Endodermal cell (in vitro differentiated cells): ENCODE measurements at regions not wholly inside any gene's neighbourhood (a gene's known extent, or its start where the extent isn't known, plus 50 kb on each side); places are given as distances from the start of the nearest gene placed in this dataset.

ENCODE experiments used
- DNase-seq: peaks from one replicate; pipeline ENCODE4 v3.0.0-alpha.2; 2017
- H3K27ac ChIP-seq: 2 replicates; pipeline ENCODE4 v1.5.1; 2013; ENCODE audit warnings: mild to moderate bottlenecking, low read depth, low read length, moderate library complexity
- H3K27me3 ChIP-seq: 2 replicates; pipeline ENCODE4 v1.6.1; 2013; ENCODE audit warnings: mild to moderate bottlenecking, low read length, moderate library complexity; ENCODE audit not compliant: insufficient read depth, control insufficient read depth, poor library complexity, severe bottlenecking
- H3K36me3 ChIP-seq: 2 replicates; pipeline ENCODE4 v1.7.0; 2013; ENCODE audit warnings: mild to moderate bottlenecking, low read length, moderate library complexity; ENCODE audit not compliant: control insufficient read depth, insufficient read depth
- H3K4me1 ChIP-seq: one replicate; pipeline ENCODE4 v1.7.0; 2013; ENCODE audit warnings: low read length; ENCODE audit not compliant: control insufficient read depth, insufficient read depth
- H3K4me3 ChIP-seq: 2 replicates; pipeline ENCODE4 v1.5.1; 2013; ENCODE audit warnings: mild to moderate bottlenecking, low read length, moderate library complexity
- H3K9ac ChIP-seq: 2 replicates; pipeline ENCODE4 v1.6.1; 2013; ENCODE audit warnings: mild to moderate bottlenecking, low read length, moderate library complexity; ENCODE audit not compliant: poor library complexity, severe bottlenecking; ENCODE audit errors: extremely low read depth
- H3K9me3 ChIP-seq: 2 replicates; pipeline ENCODE4 v1.6.1; 2013; ENCODE audit warnings: mild to moderate bottlenecking, low read length, moderate library complexity; ENCODE audit not compliant: control insufficient read depth
- H3K27ac Mint-ChIP-seq: 2 replicates; pipeline ENCODE4 v1.8.0; 2020; ENCODE audit warnings: mixed read lengths
- H3K27me3 Mint-ChIP-seq: 2 replicates; pipeline ENCODE4 v1.8.0; 2021; ENCODE audit warnings: mild to moderate bottlenecking, mixed read lengths; ENCODE audit not compliant: insufficient read depth
- H3K36me3 Mint-ChIP-seq: 2 replicates; pipeline ENCODE4 v1.8.0; 2020; ENCODE audit warnings: low read depth, mixed read lengths
- H3K4me1 Mint-ChIP-seq: 2 replicates; pipeline ENCODE4 v1.8.0; 2020; ENCODE audit warnings: mixed read lengths
- H3K4me3 Mint-ChIP-seq: 2 replicates; pipeline ENCODE4 v1.8.0; 2020; ENCODE audit warnings: mild to moderate bottlenecking, moderate library complexity, mixed read lengths
- H3K9me3 Mint-ChIP-seq: 2 replicates; pipeline ENCODE4 v1.8.0; 2020; ENCODE audit warnings: mild to moderate bottlenecking, mixed read lengths
- WGBS, 2 experiments: methylation state at CpG; one replicate each; pipeline versions ENCODE4 v1.1.5 to v1.1.7; 2013; ENCODE audit warnings: missing lambda C conversion rate in 2 of 2, mixed read lengths in 1 of 2; ENCODE audit not compliant: insufficient coverage in 1 of 2, insufficient read length in 1 of 2; 5-methylcytosine and 5-hydroxymethylcytosine counted together
- TF ChIP-seq, protein P1 (sequence below): fragments of 200-600 bp; sonication (generic); conservative IDR thresholded peaks from 2 replicates; pipeline ENCODE4 v1.5.0; 2021; ENCODE audit warnings: antibody characterized with exemption, mild to moderate bottlenecking

DNA sequence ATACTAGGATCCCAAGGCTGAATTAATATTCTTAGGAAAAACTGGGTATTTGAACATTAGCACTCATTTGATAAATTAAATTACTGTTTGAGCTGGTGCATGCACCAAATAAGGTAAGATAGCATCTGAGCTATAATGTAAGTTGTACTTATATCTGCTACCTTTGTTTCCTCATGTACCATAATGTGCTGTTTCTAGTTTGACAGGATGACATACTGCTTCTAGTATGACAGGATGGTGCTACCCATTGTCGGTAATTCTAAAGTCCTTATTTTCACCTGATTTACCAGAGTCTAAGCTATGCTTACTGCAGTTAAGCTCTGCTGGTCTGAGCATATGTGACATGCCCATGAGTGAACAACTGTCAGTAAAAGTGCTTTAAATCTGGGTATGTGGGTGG is 1017.5 kb upstream of the IGFBP7 start:
- H3K36me3 Mint-ChIP-seq, result no peaks in the 10 kb centered on the region
- TF ChIP-seq, protein P1, sequence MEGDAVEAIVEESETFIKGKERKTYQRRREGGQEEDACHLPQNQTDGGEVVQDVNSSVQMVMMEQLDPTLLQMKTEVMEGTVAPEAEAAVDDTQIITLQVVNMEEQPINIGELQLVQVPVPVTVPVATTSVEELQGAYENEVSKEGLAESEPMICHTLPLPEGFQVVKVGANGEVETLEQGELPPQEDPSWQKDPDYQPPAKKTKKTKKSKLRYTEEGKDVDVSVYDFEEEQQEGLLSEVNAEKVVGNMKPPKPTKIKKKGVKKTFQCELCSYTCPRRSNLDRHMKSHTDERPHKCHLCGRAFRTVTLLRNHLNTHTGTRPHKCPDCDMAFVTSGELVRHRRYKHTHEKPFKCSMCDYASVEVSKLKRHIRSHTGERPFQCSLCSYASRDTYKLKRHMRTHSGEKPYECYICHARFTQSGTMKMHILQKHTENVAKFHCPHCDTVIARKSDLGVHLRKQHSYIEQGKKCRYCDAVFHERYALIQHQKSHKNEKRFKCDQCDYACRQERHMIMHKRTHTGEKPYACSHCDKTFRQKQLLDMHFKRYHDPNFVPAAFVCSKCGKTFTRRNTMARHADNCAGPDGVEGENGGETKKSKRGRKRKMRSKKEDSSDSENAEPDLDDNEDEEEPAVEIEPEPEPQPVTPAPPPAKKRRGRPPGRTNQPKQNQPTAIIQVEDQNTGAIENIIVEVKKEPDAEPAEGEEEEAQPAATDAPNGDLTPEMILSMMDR, result no peak
- no peaks in the 10 kb centered on the region for H3K36me3 ChIP-seq
- no peak overlapping the region for H3K4me3 Mint-ChIP-seq
- 89 to 100% methylated on average over 1 of the region's 1 CpG for WGBS, 2 experiments
- peaks cover 10% of the 10 kb centered on the region for H3K4me1 Mint-ChIP-seq
- H3K4me1 ChIP-seq, result peaks cover 6% of the 10 kb centered on the region
- H3K9ac ChIP-seq, result no peak overlapping the region
- H3K27me3 Mint-ChIP-seq, result no peaks in the 10 kb centered on the region
- no peak overlapping the region for H3K27ac ChIP-seq
- DNase-seq, result no peak
- no peaks in the 10 kb centered on the region for H3K27me3 ChIP-seq
- no peak overlapping the region for H3K27ac Mint-ChIP-seq
- no peaks in the 10 kb centered on the region for H3K9me3 ChIP-seq
- H3K4me3 ChIP-seq, result no peak overlapping the region
- no peaks in the 10 kb centered on the region for H3K9me3 Mint-ChIP-seq

DNA sequence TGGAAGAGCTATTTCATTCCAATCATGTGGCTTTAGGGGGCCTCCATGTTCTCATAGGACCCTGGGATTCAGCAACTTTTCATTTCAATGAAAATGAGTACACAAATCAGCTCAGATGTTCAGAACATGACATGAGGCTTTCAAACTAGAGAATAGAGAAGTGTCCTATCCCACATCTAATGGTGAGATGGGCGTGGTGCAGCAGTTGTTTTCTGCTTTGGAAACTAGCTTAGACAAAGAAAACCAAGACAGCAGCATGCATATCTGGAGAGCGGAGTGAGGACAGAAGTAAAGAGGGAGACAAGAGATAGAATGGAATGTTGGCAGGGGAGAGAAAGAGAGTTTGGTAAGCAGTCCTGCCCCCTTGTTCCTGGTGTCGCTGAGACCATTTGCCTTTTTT is 1009.1 kb upstream of the IGFBP7 start:
- H3K27me3 ChIP-seq, result no peaks in the 10 kb centered on the region
- no peak overlapping the region for H3K27ac Mint-ChIP-seq
- 85 to 100% methylated on average over 1 to 3 of the region's 3 CpGs for WGBS, 2 experiments

DNA sequence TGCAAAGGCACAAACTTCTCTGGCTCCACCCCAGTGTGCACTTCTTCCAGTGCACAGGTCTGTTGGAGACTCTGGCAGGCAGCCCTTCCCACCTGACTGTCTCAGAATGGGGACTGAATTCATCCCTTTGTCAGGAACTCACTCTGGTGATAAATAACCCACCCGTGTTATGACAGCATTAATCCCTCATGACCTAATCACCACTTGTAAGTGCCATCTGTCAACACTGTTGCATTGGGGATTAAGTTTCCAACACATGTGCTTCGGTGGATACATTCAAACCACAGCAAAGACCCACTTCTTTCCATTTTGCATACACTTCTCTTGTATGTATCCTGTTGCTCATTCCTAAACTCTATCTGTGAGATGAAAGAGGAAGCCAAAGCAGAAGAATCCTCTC is 1002.9 kb upstream of the IGFBP7 start:
- H3K9me3 Mint-ChIP-seq, result no peaks in the 10 kb centered on the region
- no peak overlapping the region for H3K27ac ChIP-seq
- H3K36me3 Mint-ChIP-seq, result no peaks in the 10 kb centered on the region
- H3K4me3 ChIP-seq, result no peak overlapping the region
- peaks cover 2% of the 10 kb centered on the region for H3K27me3 Mint-ChIP-seq
- 95 to 96% methylated on average over 2 of the region's 2 CpGs for WGBS, 2 experiments
- H3K4me3 Mint-ChIP-seq, result no peak overlapping the region
- no peaks in the 10 kb centered on the region for H3K4me1 ChIP-seq
- no peak for DNase-seq
- no peaks in the 10 kb centered on the region for H3K36me3 ChIP-seq
- TF ChIP-seq, protein P1, result no peak
- H3K4me1 Mint-ChIP-seq, result no peaks in the 10 kb centered on the region
- H3K27me3 ChIP-seq, result no peaks in the 10 kb centered on the region
- H3K9ac ChIP-seq, result no peak overlapping the region
- no peak overlapping the region for H3K27ac Mint-ChIP-seq
- no peaks in the 10 kb centered on the region for H3K9me3 ChIP-seq

More for the DNA sequence above, 1009.1 kb upstream of the IGFBP7 start:
- H3K36me3 Mint-ChIP-seq, result no peaks in the 10 kb centered on the region
- no peaks in the 10 kb centered on the region for H3K9me3 Mint-ChIP-seq
- peaks cover 2% of the 10 kb centered on the region for H3K27me3 Mint-ChIP-seq
- no peaks in the 10 kb centered on the region for H3K9me3 ChIP-seq
- H3K27ac ChIP-seq, result no peak overlapping the region
- no peaks in the 10 kb centered on the region for H3K36me3 ChIP-seq
- no peak for DNase-seq
- no peak overlapping the region for H3K9ac ChIP-seq
- TF ChIP-seq, protein P1, result no peak
- H3K4me3 ChIP-seq, result no peak overlapping the region
- no peak overlapping the region for H3K4me3 Mint-ChIP-seq
- no peaks in the 10 kb centered on the region for H3K4me1 Mint-ChIP-seq
- no peaks in the 10 kb centered on the region for H3K4me1 ChIP-seq
